ENCODE measurements at regions not wholly inside any gene's neighbourhood (a gene's known extent, or its start where the extent isn't known, plus 50 kb on each side); places are given as distances from the start of the nearest gene placed in this dataset.

GRCh38 chr14:36057452-36058116 is 118.9 kb downstream of the PTCSC3 start:
- no peak for TF ChIP-seq CTCF (IDR thresholded peaks at IDR 0.05)
- TF ChIP-seq EZH2 (IDR thresholded peaks at IDR 0.05), result no peak
- no peak for TF ChIP-seq EZH2phosphoT487 (IDR thresholded peaks at IDR 0.05)
